ENCODE measurements at regions not wholly inside any gene's neighbourhood (a gene's known extent, or its start where the extent isn't known, plus 50 kb on each side); places are given as distances from the start of the nearest gene placed in this dataset.

- no peak for DNase-seq
These were observed 309.4 kb downstream of the BTG1 start for GRCh38 chr12:91836264-91836663.

DNA sequence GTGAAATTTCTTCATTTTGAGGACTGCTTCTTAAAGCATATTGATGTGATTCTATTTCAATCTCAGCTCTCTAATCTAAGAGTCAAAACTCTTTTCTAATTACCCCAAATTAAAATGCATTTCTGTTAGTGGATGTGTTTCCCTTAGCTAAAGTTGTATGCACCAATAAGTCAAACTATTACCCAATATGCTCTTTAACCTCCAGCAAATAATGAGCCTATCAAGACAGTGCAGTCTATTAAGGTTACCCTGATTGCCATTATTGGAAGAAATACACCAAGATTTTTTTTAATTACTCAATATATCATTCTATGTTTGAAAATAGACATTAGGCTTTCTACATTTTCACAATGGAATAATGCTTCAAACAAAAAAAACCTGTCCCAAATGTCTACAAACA, 310.0 kb downstream of the BTG1 start:
- DNase-seq: no peak

DNA sequence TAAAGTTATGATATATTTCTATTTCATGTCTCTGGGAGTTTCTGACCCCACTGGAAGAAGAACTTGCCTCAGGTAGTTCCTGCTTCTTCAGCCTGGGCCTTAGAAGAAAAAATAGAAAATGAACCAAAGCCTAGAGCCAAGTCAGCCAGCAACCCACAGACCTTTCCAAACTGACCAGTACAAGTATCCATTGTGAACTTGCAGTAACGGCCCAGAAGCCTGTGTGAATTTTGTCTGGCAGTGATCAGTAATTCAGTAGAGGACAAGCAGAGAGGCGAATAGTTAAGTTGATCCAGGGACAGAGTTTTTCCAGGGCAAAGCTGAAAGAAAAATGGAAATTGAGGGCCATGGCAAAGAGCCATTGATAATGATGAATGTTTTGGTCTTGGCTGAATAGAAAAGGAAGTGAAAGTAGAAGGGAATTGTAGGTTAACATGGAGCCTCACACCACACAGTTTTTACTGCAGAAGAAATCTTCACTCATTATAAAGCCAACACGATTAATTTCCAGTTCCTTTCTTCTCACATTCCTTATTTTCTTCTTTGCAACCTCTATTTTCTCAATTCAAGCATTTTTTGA, 311.8 kb downstream of the BTG1 start:
- DNase-seq: no peak

DNA sequence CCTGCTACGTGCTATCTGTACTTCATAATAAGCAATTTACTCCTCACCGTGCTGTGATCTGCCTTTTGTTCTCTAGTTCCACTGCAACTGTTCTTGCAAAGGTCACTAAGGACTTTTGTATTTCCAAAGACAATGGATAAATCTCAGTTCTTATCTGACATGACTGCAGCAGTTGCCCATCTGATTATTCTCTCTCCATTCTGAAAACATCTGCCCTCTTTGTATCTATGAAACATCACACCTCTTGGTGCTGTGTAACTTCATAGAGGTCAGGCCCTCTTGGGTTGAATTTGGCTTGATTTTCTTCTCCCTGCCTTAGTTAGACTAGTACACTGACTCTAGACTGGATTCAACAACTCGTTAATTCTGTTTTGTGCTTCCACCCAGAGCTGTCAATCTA, 319.6 kb downstream of the BTG1 start:
- DNase-seq: no peak

- DNase-seq: no peak
These were observed 320.7 kb downstream of the BTG1 start for GRCh38 chr12:91824991-91825390.

DNA sequence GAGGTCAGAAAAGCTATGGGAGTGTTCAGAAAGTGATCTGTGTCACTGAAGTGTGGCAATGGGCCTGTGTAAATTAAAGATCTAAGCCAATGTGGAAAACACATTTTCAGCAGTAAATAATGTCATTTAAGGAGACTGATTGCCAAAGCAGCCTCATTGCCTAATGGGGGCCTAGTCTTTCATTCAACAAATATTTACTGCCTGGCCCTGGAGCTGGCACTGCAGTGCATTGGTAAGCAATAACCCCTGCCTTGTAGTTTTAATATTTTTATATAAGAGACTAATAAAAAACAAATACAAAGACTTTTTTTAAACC, 326.6 kb downstream of the BTG1 start:
- DNase-seq: no peak

DNA sequence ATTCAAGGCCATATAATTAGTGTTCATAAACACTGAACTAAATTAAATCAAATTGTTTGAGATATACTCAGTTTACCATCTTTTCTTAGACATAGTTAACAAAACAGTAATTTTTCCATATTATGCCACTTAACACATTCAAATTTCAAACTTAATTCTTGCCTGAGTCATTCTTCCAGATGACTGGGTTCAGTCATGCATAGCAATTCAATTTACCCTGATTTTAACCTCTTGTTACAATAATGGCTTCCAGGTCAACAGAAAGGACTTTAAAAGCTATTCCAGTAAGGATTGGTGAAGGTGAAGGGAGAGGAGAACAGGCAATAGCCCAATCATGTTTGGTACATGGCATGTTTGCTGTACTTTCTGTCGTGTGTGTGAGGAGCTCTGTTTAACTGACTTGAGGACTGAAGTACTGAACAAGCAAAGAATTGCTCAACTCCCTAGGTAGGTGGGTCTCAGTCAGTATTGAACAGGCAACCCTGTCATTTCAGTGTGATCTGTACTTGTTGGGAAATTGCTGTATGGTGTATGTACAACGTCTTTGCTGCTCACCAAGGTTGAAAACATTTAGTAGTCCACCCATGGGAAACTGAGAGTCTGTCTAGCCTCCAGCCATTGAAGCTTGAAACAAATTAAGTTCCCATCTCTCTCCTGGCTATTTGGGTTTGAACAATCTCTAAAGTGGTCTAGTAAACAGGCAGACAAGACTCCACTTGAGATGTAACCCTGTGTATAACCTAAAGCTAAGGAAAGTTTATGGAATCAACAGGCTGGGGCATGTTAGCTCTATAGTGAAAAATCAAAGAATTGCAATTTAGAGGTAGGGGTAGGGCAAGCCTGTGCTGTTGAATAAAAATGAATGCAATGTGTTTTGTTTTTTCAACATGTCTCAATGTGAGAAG, 327.2 kb downstream of the BTG1 start:
- DNase-seq: no peak

- no peak for DNase-seq
These were observed 328.1 kb downstream of the BTG1 start for GRCh38 chr12:91817517-91817916.

- DNase-seq: no peak
These were observed 331.9 kb downstream of the BTG1 start for GRCh38 chr12:91813701-91814100.

DNA sequence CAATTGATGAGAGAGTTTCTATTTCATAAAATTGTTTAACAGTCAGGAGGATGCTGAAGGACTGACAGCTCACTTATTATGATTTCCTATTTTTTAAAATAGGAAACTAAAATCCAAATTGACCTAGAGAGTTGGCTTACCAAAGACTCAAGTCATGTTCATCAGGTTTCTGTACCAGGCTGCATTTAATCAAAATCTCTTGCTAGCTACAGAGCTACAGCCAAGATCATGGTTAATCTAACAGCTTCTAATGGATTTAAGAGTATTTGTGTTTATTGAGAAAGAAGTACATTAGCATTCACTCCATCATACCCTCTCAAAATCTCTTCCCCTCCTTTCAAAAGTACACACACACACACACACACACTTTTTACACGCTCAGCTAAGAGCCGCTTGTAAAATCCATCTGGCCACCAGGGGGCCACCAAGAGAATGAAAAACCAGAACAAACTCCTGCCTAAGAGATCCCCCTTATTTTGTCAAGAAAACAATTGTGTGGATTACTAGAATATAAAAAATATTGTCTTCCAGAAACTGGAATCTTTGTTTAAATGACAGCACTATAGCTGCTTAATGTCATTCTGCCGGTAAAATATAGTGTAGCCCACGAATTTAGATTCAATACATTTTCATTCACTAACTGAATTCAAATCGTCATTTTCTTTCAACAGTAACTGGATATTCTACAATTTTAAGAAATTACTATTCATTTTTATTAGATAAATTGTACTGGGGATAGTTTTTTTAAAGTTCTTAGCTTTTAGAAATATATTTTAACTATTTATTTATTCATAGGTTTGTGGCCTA, 334.0 kb downstream of the BTG1 start:
- DNase-seq: peak; percentile 72

- DNase-seq: no peak
These were observed 334.9 kb downstream of the BTG1 start for GRCh38 chr12:91810531-91811451.

DNA sequence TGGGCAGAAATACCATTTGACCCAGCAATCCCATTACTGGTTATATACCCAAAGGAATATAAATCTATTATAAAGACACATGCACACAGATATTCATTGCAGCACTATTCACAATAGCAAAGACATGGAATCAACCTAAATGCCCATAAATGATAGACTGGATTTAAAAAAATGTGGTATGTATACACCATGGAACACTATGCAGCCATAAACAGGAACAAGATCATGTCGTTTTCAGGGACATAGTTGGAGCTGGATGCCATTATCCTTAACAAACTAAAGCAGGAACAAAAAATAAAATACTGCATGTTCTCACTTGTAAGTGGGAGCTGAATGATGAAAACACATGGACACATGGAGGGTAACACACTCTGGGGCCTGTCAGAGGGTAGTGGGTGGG, 335.6 kb downstream of the BTG1 start:
- DNase-seq: no peak

- DNase-seq: no peak
These were observed 340.6 kb downstream of the BTG1 start for GRCh38 chr12:91805031-91805430.

- DNase-seq: no peak
These were observed 341.1 kb downstream of the BTG1 start for GRCh38 chr12:91804533-91804932.

- no peak for DNase-seq
These were observed 344.6 kb downstream of the BTG1 start for GRCh38 chr12:91801048-91801447.

DNA sequence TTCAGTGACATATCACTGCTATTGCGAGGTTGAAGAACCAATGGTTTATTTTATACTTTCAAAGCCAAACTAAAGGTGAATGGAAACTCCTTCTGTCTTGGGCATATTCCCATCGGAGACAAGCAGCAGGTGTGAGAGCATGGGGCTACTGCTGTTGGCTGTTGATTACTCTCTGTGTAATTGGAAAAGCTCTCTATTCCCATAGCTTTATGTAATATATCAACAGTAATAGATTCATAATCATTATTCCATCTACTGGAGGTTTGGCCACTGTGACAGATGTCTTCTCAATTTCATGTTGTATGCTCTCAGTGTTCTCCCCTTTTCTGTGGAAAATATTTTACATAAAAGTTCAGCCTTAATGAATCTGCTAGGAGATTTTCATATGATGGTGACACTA, 352.0 kb downstream of the BTG1 start:
- DNase-seq: no peak

- no peak for DNase-seq
These were observed 353.0 kb downstream of the BTG1 start for GRCh38 chr12:91792597-91792996.

- DNase-seq: no peak
These were observed 359.0 kb downstream of the BTG1 start for GRCh38 chr12:91786499-91787272.

GRCh38 chr12:91785655-91786498, 359.8 kb downstream of the BTG1 start:
- DNase-seq: no peak

DNA sequence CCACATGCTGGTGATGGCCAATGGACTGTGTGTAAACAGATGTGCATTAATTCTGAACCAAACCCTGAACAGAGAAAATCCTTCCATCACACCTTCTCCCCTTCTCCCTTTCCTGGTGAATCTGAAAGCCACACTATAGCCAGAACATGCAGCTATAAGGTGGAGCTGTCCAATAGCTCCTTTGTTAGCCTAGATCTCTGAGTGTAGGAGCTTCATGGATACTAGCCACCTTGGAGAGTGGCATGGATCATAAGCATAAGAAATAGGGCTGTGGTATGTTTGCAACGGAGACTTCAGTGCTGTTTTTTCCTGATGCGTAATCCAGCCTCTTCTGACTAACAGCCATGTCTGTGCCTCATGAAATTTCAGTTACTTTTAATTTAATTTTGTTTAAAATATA, 364.5 kb downstream of the BTG1 start:
- no peak for DNase-seq

- DNase-seq: no peak
These were observed 366.7 kb downstream of the BTG1 start for GRCh38 chr12:91778938-91779400.
